ENCODE measurements at regions not wholly inside any gene's neighbourhood (a gene's known extent, or its start where the extent isn't known, plus 50 kb on each side); places are given as distances from the start of the nearest gene placed in this dataset.

- TF ChIP-seq CTCF (IDR thresholded peaks at IDR 0.05; ENCODE audit: borderline replicate concordance, extremely low read depth, low read length, poor library complexity, severe bottlenecking) (no peak), EZH2 (IDR thresholded peaks at IDR 0.05; ENCODE audit: borderline replicate concordance, low read depth, low read length, severe bottlenecking) (no peak)
These were observed 50.6 kb upstream of the TENM3 start for GRCh38 chr4:182192511-182193181.
